ENCODE measurements at regions not wholly inside any gene's neighbourhood (a gene's known extent, or its start where the extent isn't known, plus 50 kb on each side); places are given as distances from the start of the nearest gene placed in this dataset.

DNA sequence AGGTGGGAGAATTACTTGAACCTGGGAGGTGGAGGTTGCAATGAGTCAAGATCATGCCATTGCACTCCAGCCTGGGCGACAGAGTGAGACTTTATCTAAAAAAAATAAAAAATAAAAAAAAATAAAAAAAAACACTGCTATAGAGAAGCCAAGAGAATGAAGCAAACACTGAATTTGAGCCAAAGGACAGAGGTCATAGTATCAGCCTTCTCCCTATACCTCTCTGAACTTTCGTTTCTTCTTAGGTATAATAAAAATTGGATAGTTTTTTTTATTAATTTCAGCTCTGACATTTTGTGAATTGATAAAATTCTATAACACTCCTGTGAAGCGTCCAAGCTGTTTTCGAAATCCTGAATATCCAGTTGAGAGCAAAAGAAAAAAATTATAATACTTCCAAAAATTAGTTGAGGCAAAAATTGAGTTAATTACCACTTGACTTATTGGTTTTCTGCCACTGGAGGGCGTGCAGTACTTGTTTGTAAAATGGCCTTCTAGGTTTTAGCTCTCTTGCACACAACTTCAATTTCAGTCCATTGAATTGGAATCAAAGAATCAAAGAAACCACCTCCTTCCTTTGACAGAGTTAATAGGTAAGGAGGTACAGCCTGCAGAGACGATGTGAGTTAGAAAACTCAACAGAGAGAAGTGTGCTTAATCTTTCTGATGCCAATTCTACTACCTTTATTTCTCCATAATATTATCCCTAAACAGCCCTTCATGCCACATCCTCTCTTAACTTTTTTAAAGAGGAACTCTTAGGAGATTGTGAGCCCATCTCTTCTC lies 143.2 kb downstream of the BBOX1 start:
- Histone ChIP-seq H3K36me3 (ENCODE audit: control insufficient read depth, insufficient read depth, low read length) (no peaks in the 10 kb centered on the region), H3K27ac (ENCODE audit: insufficient read depth, low read depth, low read length, poor library complexity, severe bottlenecking) (no peak overlapping the region), H3K9me3 (ENCODE audit: control insufficient read depth, low read length) (no peaks in the 10 kb centered on the region), H3K4me3 (ENCODE audit: insufficient read depth, low read depth, low read length) (no peak overlapping the region), H3K27me3 (ENCODE audit: control insufficient read depth, insufficient read depth, low read length, poor library complexity, severe bottlenecking) (no peaks in the 10 kb centered on the region), H3K4me1 (ENCODE audit: control insufficient read depth, insufficient read depth, low read length) (peaks cover 5% of the 10 kb centered on the region)
- 9 to 20% methylated on average over 1 to 5 of the region's 6 CpGs for WGBS, 2 experiments

DNA sequence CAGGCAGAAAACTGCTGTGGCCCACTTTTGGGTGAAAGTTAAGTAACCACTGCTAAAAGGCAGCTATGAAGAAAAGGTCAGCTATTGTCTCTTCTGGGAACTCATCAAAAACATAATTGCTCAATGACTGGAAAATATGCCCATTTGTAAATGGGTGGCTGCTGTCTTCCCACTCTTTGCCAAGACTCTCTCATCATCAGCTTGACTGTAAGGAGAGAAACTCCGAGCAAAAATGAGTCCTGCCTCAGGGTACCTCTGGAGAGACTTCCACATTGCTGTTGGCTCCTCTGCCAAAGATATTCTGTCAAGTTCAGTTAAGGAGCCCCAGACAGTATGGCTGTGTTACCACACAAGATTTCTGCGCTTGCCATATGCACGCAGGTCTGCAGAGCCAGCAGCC lies 138.7 kb downstream of the BBOX1 start:
- 81 to 85% methylated on average over 3 of the region's 3 CpGs for WGBS, 2 experiments
- Histone ChIP-seq H3K9me3 (ENCODE audit: control insufficient read depth, low read length) (no peaks in the 10 kb centered on the region), H3K27me3 (ENCODE audit: control insufficient read depth, insufficient read depth, low read length, poor library complexity, severe bottlenecking) (no peaks in the 10 kb centered on the region), H3K27ac (ENCODE audit: insufficient read depth, low read depth, low read length, poor library complexity, severe bottlenecking) (no peak overlapping the region), H3K4me3 (ENCODE audit: insufficient read depth, low read depth, low read length) (no peak overlapping the region), H3K4me1 (ENCODE audit: control insufficient read depth, insufficient read depth, low read length) (peaks cover 4% of the 10 kb centered on the region), H3K36me3 (ENCODE audit: control insufficient read depth, insufficient read depth, low read length) (no peaks in the 10 kb centered on the region)

DNA sequence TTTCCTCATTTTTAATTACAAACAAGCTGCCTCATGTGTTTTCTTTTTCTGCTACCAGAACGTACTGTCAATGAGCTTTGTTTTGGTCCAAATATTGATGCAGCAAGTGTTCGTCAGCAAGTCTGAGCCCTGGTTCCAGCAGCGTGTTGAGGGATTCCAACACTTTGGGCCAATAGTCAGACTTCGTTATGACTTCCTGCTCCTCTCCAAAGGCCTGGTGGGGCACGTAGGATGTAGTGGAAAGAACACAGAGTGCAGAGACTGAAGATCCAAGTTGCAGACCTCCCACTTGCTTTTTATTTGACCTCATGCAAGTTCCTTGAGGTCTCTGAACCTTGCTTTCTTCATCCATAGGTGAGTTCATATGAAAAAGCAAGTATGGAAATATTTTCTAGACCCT lies 138.2 kb downstream of the BBOX1 start:
- Histone ChIP-seq H3K27me3 (ENCODE audit: control insufficient read depth, insufficient read depth, low read length, poor library complexity, severe bottlenecking) (no peaks in the 10 kb centered on the region), H3K9me3 (ENCODE audit: control insufficient read depth, low read length) (no peaks in the 10 kb centered on the region), H3K4me3 (ENCODE audit: insufficient read depth, low read depth, low read length) (no peak overlapping the region), H3K36me3 (ENCODE audit: control insufficient read depth, insufficient read depth, low read length) (no peaks in the 10 kb centered on the region), H3K4me1 (ENCODE audit: control insufficient read depth, insufficient read depth, low read length) (no peaks in the 10 kb centered on the region), H3K27ac (ENCODE audit: insufficient read depth, low read depth, low read length, poor library complexity, severe bottlenecking) (no peak overlapping the region)
- 94 to 95% methylated on average over 5 of the region's 5 CpGs for WGBS, 2 experiments

All from ectodermal cell (in vitro differentiated cells).